ENCODE measurements at regions not wholly inside any gene's neighbourhood (a gene's known extent, or its start where the extent isn't known, plus 50 kb on each side); places are given as distances from the start of the nearest gene placed in this dataset.

- POLR2A ChIA-PET, result interaction anchor here (0.6 kb wide), 1 partner anchor 474 kb away, joined by 3 read pairs; no protein-coding TSS in a partner anchor
Observed at GRCh38 chr2:56449002-56449431, 265.2 kb downstream of the CCDC85A start.

More at GRCh38 chr2:56449002-56449431, 265.2 kb downstream of the CCDC85A start:
- no TSS peak for BruUV-seq (replicated peaks)
- DNase-seq (ENCODE audit: low read depth, low spot score) (no peak), FAIRE-seq (no peak)
- TF ChIP-seq EZH2 (IDR thresholded peaks at IDR 0.05; ENCODE audit: borderline replicate concordance, low read depth, low read length, severe bottlenecking), result no peak
- TF ChIP-seq, protein P1, sequence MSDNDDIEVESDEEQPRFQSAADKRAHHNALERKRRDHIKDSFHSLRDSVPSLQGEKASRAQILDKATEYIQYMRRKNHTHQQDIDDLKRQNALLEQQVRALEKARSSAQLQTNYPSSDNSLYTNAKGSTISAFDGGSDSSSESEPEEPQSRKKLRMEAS (IDR thresholded peaks at IDR 0.05; ENCODE audit: insufficient read depth, insufficient read length), result no peak
- no peak for TF ChIP-seq POLR2AphosphoS5 (IDR thresholded peaks at IDR 0.05; ENCODE audit: insufficient read depth, low read depth, low read length)
- no peak for TF ChIP-seq MYC (IDR thresholded peaks at IDR 0.05; ENCODE audit: low read depth, low read length)
- no peak for TF ChIP-seq CTCF (IDR thresholded peaks at IDR 0.05; ENCODE audit: extremely low read depth in 1 of 2, insufficient read depth in 1 of 2, low read depth in 1 of 2, low read length in 2 of 2)
- no peak for TF ChIP-seq FOS (IDR thresholded peaks at IDR 0.05; ENCODE audit: borderline replicate concordance, insufficient read depth, low read length)
- no peak for TF ChIP-seq JUN (IDR thresholded peaks at IDR 0.05; ENCODE audit: borderline replicate concordance, insufficient read depth, insufficient read length, low read depth)
- TF ChIP-seq POLR2A (IDR thresholded peaks at IDR 0.05; ENCODE audit: low read depth, low read length), result no peak
- TF ChIP-seq GATA2 (IDR thresholded peaks at IDR 0.05; ENCODE audit: insufficient read depth, insufficient read length, low read depth, low read length), result no peak
- Histone ChIP-seq H3K9me3 (replicated peaks; ENCODE audit: control insufficient read depth, insufficient read depth, low read length) (no peaks in the 10 kb centered on the region), H3K36me3 (ENCODE audit: control insufficient read depth in 2 of 2, extremely low read depth in 1 of 2, insufficient read depth in 2 of 2, low read length in 2 of 2) (no peaks in the 10 kb centered on the region), H3K27ac (ENCODE audit: insufficient read depth, low read depth, low read length) (no peak overlapping the region), H2AFZ (ENCODE audit: low read depth, low read length) (no peak overlapping the region), H3K79me2 (ENCODE audit: control insufficient read depth, insufficient read depth, low read length) (no peaks in the 10 kb centered on the region), H3K9ac (replicated peaks; ENCODE audit: extremely low read depth, insufficient read depth, low read length) (no peak overlapping the region), H3K27me3 (ENCODE audit: control insufficient read depth in 2 of 2, insufficient read depth in 2 of 2, low read length in 2 of 2) (peaks cover 0 to 2% of the 10 kb centered on the region in 2 experiments), H4K20me1 (replicated peaks; ENCODE audit: control insufficient read depth, extremely low read depth, insufficient read depth, low read length) (no peaks in the 10 kb centered on the region), H3K4me1 (ENCODE audit: control insufficient read depth, extremely low read depth, insufficient read depth, low read length) (no peaks in the 10 kb centered on the region), H3K9me1 (replicated peaks; ENCODE audit: control insufficient read depth, extremely low read depth, insufficient read depth, low read length) (no peaks in the 10 kb centered on the region), H3K4me2 (ENCODE audit: insufficient read depth, low read length) (no peak overlapping the region), H3K4me3 (replicated peaks in 1 of 3; ENCODE audit: insufficient read depth in 1 of 3, low read depth in 1 of 3, low read length in 3 of 3) (no peak overlapping the region)
- CTCF ChIA-PET, result interaction anchor here (1.1 to 1.5 kb wide), 4 partner anchors 58 to 300 kb away, joined by 3 read pairs; partner anchors contain the start of gene CCDC85A
- dilution Hi-C loops (cut with MboI; ENCODE audit: extremely low pct_ligation_motif_present, low sequenced_read_pairs), result no loop called here
- intact Hi-C loops (cut with micrococcal nuclease), result loop anchor here (5.0 kb wide), 1 partner anchor 252 kb away; no protein-coding TSS in a partner anchor

All from endothelial cell of umbilical vein (primary cell).